Ishikawa (cell line): ENCODE measurements at regions not wholly inside any gene's neighbourhood (a gene's known extent, or its start where the extent isn't known, plus 50 kb on each side); places are given as distances from the start of the nearest gene placed in this dataset.

ENCODE experiments used
- CEBPB ChIP-seq: IDR thresholded peaks from 2 replicates; pipeline ENCODE4 v1.6.1; 2012
- CREB1 ChIP-seq: IDR thresholded peaks from 2 replicates; pipeline ENCODE4 v1.6.1; 2012; ENCODE audit warnings: low read depth
- EGR1 ChIP-seq: IDR thresholded peaks from 2 replicates; pipeline ENCODE4 v1.6.1; 2012
- EP300 ChIP-seq: IDR thresholded peaks from 2 replicates; pipeline ENCODE4 v1.6.1; 2012; ENCODE audit warnings: borderline replicate concordance
- FOXM1 ChIP-seq: IDR thresholded peaks from 2 replicates; pipeline ENCODE4 v1.6.1; 2012; ENCODE audit warnings: low read depth, borderline replicate concordance
- MAX ChIP-seq: IDR thresholded peaks from 2 replicates; pipeline ENCODE4 v1.6.1; 2012
- NFIC ChIP-seq: IDR thresholded peaks from 2 replicates; pipeline ENCODE4 v1.6.1; 2012
- RAD21 ChIP-seq: IDR thresholded peaks from 2 replicates; pipeline ENCODE4 v1.6.1; 2012; ENCODE audit warnings: low read depth
- REST ChIP-seq: IDR thresholded peaks from 2 replicates; pipeline ENCODE4 v1.6.1; 2012; ENCODE audit warnings: low read depth, mild to moderate bottlenecking
- TAF1 ChIP-seq: IDR thresholded peaks from 2 replicates; pipeline ENCODE4 v1.6.1; 2012; ENCODE audit warnings: low read depth, mild to moderate bottlenecking
- USF1 ChIP-seq: IDR thresholded peaks from 2 replicates; pipeline ENCODE4 v1.6.1; 2012
- YY1 ChIP-seq: IDR thresholded peaks from 2 replicates; pipeline ENCODE4 v1.6.1; 2012; ENCODE audit warnings: low read depth
- ZBTB7A ChIP-seq: IDR thresholded peaks from 2 replicates; pipeline ENCODE4 v1.6.1; 2012; ENCODE audit warnings: low read depth

GRCh38 chr2:74751981-74752851 lies 81.7 kb upstream of the HK2 start:
- TF ChIP-seq RAD21 (no peak), REST (no peak), CREB1 (no peak), USF1 (no peak), FOXM1 (no peak), YY1 (no peak), ZBTB7A (no peak), EP300 (no peak), TAF1 (no peak), MAX (no peak), CEBPB (no peak), NFIC (no peak), EGR1 (no peak)
